ENCODE measurements at regions not wholly inside any gene's neighbourhood (a gene's known extent, or its start where the extent isn't known, plus 50 kb on each side); places are given as distances from the start of the nearest gene placed in this dataset.

- no peak for TF ChIP-seq MAFF (IDR thresholded peaks at IDR 0.05; ENCODE audit: low read length)
- TF ChIP-seq FOXA1 (IDR thresholded peaks at IDR 0.05; ENCODE audit: borderline replicate concordance) = no peak
- no peak for TF ChIP-seq ZNF408 (CRISPR knock-in tag; IDR thresholded peaks at IDR 0.05; ENCODE audit: low read depth)
- TF ChIP-seq BCL6 (CRISPR knock-in tag; IDR thresholded peaks at IDR 0.05) = no peak
- no peak for TF ChIP-seq ZNF263 (CRISPR knock-in tag; IDR thresholded peaks at IDR 0.05; ENCODE audit: borderline replicate concordance)
- TF ChIP-seq UBTF (IDR thresholded peaks at IDR 0.05; ENCODE audit: borderline replicate concordance in 1 of 2, low read depth in 2 of 2, low read length in 2 of 2) = peak; percentile 81 to 95; a peak in 3 of 4 replicates
- TF ChIP-seq STAG1 (CRISPR knock-in tag; IDR thresholded peaks at IDR 0.05; ENCODE audit: borderline replicate concordance) = no peak
- no peak for TF ChIP-seq SMARCE1 (IDR thresholded peaks at IDR 0.05)
- no peak for TF ChIP-seq BCOR (IDR thresholded peaks at IDR 0.05)
These were observed 255.1 kb upstream of the SOX21 start (continued) for GRCh38 chr13:94967183-94968039.

All from K562 (cell line).